ENCODE measurements at regions not wholly inside any gene's neighbourhood (a gene's known extent, or its start where the extent isn't known, plus 50 kb on each side); places are given as distances from the start of the nearest gene placed in this dataset.

DNA sequence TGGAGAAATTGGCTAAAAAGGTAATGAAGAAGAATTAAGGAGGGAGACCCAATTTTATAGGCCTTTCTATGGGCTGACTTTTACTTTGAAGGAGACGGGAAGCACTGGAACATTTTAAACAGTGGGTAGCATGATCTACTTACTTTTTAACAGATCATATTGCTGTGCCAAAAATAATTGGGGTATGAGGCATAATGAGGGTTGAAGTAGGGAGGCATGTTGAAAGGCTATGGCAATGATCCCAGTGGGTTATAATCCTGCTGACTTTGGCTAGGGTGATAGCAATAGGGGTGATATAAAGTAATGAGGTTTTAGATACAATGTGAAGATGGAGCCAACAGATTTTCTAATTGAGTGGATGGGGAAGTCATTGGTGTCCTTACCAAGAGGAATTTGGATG lies 73.2 kb downstream of the GPR37 start:
- no peaks in the 10 kb centered on the region for H3K9me3 Mint-ChIP-seq
- no peak overlapping the region for H3K27ac Mint-ChIP-seq
- no peaks in the 10 kb centered on the region for H3K36me3 Mint-ChIP-seq (ENCODE audit: low read depth)
- TF ChIP-seq, protein P1, sequence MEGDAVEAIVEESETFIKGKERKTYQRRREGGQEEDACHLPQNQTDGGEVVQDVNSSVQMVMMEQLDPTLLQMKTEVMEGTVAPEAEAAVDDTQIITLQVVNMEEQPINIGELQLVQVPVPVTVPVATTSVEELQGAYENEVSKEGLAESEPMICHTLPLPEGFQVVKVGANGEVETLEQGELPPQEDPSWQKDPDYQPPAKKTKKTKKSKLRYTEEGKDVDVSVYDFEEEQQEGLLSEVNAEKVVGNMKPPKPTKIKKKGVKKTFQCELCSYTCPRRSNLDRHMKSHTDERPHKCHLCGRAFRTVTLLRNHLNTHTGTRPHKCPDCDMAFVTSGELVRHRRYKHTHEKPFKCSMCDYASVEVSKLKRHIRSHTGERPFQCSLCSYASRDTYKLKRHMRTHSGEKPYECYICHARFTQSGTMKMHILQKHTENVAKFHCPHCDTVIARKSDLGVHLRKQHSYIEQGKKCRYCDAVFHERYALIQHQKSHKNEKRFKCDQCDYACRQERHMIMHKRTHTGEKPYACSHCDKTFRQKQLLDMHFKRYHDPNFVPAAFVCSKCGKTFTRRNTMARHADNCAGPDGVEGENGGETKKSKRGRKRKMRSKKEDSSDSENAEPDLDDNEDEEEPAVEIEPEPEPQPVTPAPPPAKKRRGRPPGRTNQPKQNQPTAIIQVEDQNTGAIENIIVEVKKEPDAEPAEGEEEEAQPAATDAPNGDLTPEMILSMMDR (IDR thresholded peaks at IDR 0.05; ENCODE audit: unreplicated experiment in 3 of 3), result no peak
- peaks cover 4% of the 10 kb centered on the region for H3K4me1 Mint-ChIP-seq
- no peaks in the 10 kb centered on the region for H3K27me3 Mint-ChIP-seq (ENCODE audit: low read depth)
- no peak overlapping the region for H3K4me3 Mint-ChIP-seq

DNA sequence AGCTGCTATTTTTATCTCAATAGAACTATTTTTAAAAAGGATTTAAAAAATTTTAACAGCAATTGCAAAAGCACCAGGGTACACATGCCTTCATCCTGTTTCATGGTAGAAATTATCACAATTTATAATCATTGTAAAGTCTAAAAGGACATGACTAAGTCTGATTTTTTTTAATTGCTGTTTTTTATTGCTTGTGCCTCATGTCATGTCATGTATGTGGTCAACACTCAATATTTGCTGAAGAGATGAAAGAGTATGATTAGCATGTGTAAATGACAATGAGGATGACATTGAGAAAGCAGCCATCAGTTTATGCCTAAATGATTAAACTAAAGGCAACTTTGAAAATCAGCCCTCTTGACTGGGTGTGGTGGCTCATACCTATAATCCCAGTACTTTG lies 74.8 kb downstream of the GPR37 start:
- Mint-ChIP-seq H3K36me3 (ENCODE audit: low read depth) (no peaks in the 10 kb centered on the region), H3K4me3 (no peak overlapping the region), H3K4me1 (peaks cover 15% of the 10 kb centered on the region), H3K27me3 (ENCODE audit: low read depth) (no peaks in the 10 kb centered on the region), H3K9me3 (no peaks in the 10 kb centered on the region), H3K27ac (no peak overlapping the region)
- TF ChIP-seq, protein P1 (IDR thresholded peaks at IDR 0.05; ENCODE audit: unreplicated experiment in 3 of 3), result no peak

DNA sequence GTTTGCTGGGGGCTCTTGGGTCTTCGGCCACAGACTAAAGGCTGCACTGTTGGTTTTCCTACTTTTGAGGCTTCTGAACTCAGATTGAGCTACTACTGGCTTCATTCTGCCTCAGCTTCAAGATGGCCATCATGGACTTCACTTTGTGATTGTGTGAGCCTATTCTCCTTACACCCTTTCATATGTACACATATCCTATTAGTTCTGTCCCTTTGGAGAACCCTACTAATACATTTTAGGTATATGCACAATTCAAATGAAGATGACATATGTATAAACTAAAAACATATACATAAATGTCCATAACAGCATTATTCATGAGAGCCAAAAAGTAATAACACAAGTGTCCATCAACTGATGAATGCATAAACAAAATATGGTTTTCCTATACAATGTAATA lies 75.7 kb downstream of the GPR37 start:
- H3K36me3 Mint-ChIP-seq (ENCODE audit: low read depth), result no peaks in the 10 kb centered on the region
- no peak overlapping the region for H3K4me3 Mint-ChIP-seq

DNA sequence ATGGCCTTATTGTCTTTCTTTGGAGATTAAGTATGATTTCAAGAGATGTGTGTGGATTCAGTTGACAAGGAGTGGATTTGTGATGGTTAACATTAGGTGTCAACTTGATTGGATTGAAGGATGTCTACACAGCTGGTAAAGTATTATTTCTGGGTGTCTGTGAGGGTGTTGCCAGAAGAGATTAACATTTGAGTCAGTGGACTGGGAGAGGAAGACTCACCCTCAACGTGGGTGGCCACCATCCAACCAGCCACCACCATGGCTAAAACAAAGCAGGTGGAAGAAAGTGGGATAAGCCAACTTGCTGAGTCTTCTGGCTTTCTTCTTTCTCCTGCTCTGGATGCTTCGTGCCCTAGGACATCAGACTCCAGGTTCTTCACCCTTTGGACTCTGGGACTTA lies 76.1 kb downstream of the GPR37 start:
- no peak overlapping the region for H3K4me3 Mint-ChIP-seq
- TF ChIP-seq, protein P1 (IDR thresholded peaks at IDR 0.05; ENCODE audit: unreplicated experiment in 3 of 3), result no peak
- H3K36me3 Mint-ChIP-seq (ENCODE audit: low read depth), result no peaks in the 10 kb centered on the region
- no peak overlapping the region for H3K27ac Mint-ChIP-seq
- H3K27me3 Mint-ChIP-seq (ENCODE audit: low read depth), result no peaks in the 10 kb centered on the region
- peaks cover 15% of the 10 kb centered on the region for H3K4me1 Mint-ChIP-seq
- no peaks in the 10 kb centered on the region for H3K9me3 Mint-ChIP-seq

More for the DNA sequence above, 75.7 kb downstream of the GPR37 start:
- TF ChIP-seq, protein P1 (IDR thresholded peaks at IDR 0.05; ENCODE audit: unreplicated experiment in 3 of 3), result no peak
- H3K9me3 Mint-ChIP-seq, result no peaks in the 10 kb centered on the region
- no peak overlapping the region for H3K27ac Mint-ChIP-seq
- peaks cover 15% of the 10 kb centered on the region for H3K4me1 Mint-ChIP-seq
- H3K27me3 Mint-ChIP-seq (ENCODE audit: low read depth), result no peaks in the 10 kb centered on the region

DNA sequence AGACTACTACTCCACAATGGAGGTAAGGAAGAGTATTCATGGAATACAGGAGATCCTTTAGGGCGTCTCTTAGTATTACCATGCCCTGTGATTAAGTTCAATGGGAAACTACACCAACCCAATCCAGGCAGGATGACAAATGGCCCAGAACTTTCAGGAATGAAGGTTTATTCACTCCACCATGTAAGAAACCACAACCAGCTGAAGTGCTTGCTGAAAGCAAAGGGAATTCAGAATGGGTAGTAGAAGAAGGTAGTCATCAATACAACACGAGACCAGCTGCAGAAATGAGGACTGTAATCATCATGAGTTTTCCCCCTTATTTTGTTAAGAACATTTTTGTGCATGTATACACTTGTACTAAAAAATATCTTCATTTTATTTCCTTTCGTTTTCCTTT lies 76.6 kb downstream of the GPR37 start:
- Mint-ChIP-seq H3K9me3 (no peaks in the 10 kb centered on the region), H3K4me3 (no peak overlapping the region), H3K4me1 (peaks cover 15% of the 10 kb centered on the region), H3K27me3 (ENCODE audit: low read depth) (no peaks in the 10 kb centered on the region), H3K27ac (no peak overlapping the region), H3K36me3 (ENCODE audit: low read depth) (no peaks in the 10 kb centered on the region)
- TF ChIP-seq, protein P1 (IDR thresholded peaks at IDR 0.05; ENCODE audit: unreplicated experiment in 3 of 3), result no peak

DNA sequence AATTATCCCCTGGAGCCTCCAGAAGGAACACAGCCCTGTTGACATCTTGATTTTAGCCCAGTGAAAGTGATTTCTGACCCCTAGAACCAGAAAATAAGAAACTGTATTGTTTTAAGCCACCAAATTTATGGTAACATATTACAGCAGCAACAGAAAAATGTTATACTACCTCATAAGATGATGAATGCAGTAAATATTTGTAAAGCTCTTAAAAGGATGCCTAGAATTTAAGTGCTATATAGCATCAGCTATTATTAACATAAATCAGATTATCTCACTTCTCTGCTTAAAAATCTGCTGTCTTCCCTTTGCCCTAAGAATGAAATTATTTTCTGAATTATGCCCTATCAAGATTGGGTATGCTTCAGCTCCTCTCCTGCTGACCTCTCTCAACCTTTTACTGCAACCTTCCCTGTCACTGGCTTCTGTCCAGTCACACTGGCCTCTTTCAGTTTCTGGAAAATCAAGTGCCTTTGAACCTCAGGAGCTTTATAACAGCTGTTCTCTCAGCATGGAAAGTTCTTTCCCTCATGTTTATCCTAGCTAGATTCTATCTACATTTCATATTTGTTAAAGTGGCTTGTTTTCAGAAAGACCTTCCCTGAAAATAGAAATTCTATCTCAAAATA lies 78.9 kb downstream of the GPR37 start:
- no peaks in the 10 kb centered on the region for H3K9me3 Mint-ChIP-seq
- H3K4me1 Mint-ChIP-seq, result peaks cover 15% of the 10 kb centered on the region
- TF ChIP-seq, protein P1 (IDR thresholded peaks at IDR 0.05; ENCODE audit: unreplicated experiment in 3 of 3), result no peak
- H3K27me3 Mint-ChIP-seq (ENCODE audit: low read depth), result no peaks in the 10 kb centered on the region
- no peaks in the 10 kb centered on the region for H3K36me3 Mint-ChIP-seq (ENCODE audit: low read depth)
- H3K27ac Mint-ChIP-seq, result peak overlapping the region in 2 of 3 experiments; percentile 10 to 70
- no peak overlapping the region for H3K4me3 Mint-ChIP-seq
